ENCODE measurements at regions not wholly inside any gene's neighbourhood (a gene's known extent, or its start where the extent isn't known, plus 50 kb on each side); places are given as distances from the start of the nearest gene placed in this dataset.
"Not testable (repeated sequence)": the region's sequence is repeated elsewhere in the genome, so short reads cannot be mapped to it uniquely, and the experiment has no call there.

DNA sequence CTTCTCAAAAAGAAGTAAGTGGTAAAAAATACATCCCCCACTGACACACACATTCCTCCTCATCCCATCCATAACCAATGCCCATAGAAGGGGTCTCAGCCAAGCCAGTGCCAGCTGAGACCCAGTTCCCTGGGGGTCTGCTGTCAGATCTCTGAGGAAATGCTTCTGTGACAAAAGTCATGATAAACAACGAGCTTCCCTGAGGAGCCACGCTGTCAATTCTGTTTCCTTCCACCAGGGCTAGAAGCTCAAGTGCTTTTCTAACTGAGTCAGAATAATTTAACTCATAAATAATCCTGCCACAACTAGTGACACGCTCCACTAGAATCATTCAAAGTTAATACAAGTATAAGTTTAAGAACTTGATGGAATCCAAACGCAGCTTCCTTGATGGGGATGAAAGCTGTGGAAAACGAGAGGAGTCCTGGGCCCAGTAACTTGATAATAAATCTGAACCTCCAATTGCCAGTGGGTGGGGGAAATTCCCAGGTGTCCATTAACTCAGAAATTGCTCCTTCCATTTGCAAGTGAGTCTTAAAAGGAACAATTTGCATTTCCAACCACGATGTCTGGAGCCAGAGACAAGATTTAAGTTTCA, 348.7 kb upstream of the LMCD1 start:
- no peak for DNase-seq

GRCh38 chr3:8153800-8154199, 347.8 kb upstream of the LMCD1 start:
- DNase-seq: no peak

DNA sequence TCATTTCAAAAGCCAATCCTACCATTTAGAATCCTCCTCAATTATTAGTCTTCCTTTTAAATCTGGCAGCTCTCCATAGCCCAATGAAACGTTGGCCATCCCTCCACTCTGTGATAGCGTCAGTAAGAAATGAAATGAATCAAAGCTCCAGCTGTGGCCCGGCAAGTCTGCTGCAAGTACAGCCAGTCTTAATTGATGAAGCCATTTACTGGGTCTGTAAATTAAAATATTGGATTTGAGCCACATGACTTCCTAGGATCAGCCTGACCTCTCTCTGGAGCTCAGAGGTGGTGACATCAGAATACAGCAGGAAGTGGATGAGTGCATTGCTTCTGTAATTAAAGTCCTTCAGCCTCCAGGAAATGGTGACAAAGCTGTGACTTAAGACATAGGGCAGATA, 347.0 kb upstream of the LMCD1 start:
- DNase-seq: no peak

- DNase-seq: no peak
Measured at GRCh38 chr3:8156138-8156537, 345.5 kb upstream of the LMCD1 start.

DNA sequence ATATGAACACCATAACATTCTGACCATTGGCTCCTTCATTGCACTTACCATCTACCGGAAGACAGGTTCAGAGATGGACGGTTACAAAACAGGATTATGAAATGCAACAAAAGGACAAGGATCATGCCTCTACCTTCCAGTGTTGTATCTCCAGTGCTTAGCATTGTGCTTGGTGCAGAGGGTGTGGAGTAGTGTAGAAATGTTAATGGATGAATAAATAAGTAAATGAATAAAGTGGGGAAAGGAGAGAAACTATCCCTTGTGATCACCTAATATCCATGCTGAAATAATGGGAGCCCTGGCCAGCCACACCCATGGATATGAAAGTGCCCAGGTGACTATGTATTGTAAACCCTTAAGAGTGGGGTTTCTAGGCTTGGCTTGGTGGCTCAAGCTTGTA, 344.8 kb upstream of the LMCD1 start:
- no peak for DNase-seq

DNA sequence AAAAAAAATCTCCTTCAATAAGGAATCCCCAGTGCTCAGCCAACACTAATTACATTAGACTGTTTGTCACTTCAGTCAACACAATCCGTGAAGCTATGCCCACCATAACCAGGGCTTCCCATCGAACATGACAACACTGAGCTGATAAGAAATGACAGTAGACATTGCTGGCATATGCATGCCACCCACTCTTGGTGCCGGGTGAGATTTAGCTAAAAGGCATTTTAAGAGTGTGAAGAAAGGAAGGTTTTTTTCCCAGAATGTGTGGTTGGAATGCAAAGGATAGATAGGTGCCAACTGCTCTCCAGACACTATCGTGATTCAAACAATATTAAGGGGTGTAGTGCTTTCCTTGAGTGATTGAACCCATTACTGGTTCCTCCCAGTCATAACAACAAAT, 344.0 kb upstream of the LMCD1 start:
- no peak for DNase-seq

- no peak for DNase-seq
Measured at GRCh38 chr3:8164145-8164544, 337.5 kb upstream of the LMCD1 start.

GRCh38 chr3:8166014-8166413, 335.6 kb upstream of the LMCD1 start:
- no peak for DNase-seq

DNA sequence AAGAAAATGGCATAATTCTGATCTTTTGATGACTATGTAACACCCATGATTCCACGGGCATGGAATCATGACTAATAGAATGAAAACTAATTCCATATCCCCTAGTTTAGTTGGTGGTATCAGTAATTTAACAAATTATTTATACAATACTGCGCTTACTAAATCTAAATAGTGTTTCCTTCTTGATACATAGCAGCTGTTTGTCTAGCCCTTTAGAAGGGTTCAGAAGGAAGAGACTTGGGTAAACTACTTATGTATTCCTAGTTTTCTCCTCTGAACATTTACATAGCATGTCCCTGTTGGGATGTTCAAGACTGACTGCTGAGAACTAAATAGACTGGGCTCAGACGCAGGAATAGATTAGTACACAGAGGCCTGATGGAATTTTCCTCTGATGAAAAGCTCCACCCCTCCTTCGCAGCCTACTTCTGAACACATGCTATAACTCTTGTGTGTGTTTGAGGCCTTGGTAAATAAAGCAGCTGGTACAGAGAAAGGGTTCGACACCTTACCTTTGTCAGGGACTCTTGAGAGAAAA, 330.6 kb upstream of the LMCD1 start:
- DNase-seq: no peak

GRCh38 chr3:8173892-8174291, 327.7 kb upstream of the LMCD1 start:
- no peak for DNase-seq

DNA sequence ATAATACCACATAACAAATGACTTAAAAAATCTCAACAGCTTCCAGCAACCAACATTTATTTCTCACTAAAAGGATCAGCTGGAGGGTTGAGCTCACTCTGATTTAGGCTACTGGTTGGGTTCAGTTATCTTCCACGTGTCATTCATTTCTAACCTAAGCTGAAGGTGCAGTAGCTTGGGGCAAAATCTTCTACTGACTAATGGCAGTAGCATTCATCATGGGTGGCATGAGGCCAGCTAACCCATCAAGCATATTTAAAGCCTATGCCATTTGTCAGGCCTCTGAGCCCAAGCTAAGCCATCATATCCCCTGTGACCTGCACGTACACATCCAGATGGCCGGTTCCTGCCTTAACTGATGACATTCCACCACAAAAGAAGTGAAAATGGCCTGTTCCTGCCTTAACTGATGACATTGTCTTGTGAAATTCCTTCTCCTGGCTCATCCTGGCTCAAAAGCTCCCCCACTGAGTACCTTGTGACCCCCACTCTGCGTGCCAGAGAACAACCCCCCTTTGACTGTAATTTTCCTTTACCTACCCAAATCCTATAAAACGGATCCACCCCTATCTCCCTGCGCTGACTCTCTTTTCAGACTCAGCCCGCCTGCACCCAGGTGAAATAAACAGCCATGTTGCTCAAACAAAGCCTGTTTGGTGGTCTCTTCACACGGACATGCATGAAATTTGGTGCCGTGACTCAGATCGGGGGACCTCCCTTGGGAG, 324.7 kb upstream of the LMCD1 start:
- DNase-seq: not testable (repeated sequence)

DNA sequence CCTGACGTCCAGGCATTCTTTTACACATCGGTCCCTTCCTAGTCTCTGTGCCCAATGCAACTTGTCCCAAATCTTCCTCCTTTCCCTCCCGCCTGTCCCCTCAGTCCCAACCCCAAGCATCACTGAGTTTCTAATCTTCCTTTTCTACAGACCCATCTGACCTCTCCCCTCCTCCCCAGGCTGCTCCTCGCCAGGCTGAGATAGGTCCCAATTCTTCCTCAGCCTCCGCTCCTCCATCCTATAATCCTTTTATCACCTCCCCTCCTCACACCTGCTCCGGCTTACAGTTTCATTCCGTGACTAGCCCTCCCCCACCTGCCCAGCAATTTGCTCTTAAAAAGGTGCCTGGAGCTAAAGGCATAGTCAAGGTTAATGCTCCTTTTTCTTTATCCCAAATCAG, 323.1 kb upstream of the LMCD1 start:
- DNase-seq: not testable (repeated sequence)

DNA sequence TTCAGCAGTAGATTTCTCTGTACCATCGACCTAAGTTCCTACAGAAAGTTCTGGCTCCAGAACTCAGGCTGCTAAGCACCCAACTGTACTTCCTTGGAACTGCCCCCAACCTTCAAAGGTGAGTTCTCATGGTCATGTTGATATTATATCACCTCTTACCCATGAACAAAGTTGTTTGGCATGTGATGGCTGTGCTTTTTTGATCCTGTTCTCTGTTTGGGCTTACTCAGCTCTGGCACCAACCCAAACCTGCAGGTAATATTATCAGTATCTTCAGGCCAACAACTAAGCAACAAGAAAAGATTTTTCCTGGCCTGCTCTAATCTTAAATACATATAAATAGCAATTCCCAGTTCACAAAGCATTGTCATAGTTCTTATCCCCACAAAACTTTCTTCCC, 318.7 kb upstream of the LMCD1 start:
- no peak for DNase-seq

GRCh38 chr3:8183627-8184026, 318.0 kb upstream of the LMCD1 start:
- DNase-seq: peak; percentile 15

- no peak for DNase-seq
Measured at GRCh38 chr3:8186213-8186612, 315.4 kb upstream of the LMCD1 start.

- DNase-seq: no peak
Measured at GRCh38 chr3:8187996-8188395, 313.6 kb upstream of the LMCD1 start.

GRCh38 chr3:8189051-8189450, 312.6 kb upstream of the LMCD1 start:
- DNase-seq: no peak

GRCh38 chr3:8191406-8191805, 310.2 kb upstream of the LMCD1 start:
- DNase-seq: no peak

DNA sequence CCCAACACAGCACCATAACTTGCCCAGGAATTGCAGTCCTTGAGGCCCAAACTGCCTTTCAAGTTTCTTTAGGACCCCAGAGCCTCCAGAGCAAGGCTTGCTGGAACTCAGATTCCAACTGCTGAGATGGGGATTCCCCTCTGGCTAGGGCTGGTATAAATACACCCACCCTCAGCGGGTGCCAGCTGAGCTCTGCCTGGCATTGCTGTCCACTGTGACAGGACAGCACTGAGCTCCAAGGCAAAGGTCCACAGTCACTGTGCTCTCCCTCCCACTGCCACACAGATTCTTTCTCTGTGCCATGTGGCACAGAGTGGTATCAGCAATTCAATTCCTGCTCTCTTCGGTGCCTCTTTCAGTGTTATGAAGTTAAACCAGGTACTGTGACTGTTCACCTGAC, 304.2 kb upstream of the LMCD1 start:
- no peak for DNase-seq

DNA sequence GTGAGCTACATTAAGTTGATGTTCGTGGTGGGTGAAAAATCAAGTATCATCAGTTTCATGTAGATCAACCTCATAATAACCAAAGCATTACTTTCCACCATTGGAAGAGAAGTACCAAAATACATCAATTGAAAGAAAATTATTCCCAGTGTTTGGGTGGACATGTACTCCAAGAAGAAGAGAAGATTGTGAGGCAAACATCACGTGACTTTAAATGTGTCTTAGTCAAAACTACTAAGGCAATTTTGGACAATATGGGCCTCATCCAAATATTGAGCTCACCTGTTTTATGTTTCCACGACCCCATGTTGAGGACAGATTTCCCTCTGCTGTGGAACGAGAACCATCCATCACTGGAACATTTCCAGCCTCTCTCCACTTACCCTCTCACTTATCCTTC, 303.0 kb upstream of the LMCD1 start:
- DNase-seq: no peak

GRCh38 chr3:8200996-8201395, 300.6 kb upstream of the LMCD1 start:
- no peak for DNase-seq

DNA sequence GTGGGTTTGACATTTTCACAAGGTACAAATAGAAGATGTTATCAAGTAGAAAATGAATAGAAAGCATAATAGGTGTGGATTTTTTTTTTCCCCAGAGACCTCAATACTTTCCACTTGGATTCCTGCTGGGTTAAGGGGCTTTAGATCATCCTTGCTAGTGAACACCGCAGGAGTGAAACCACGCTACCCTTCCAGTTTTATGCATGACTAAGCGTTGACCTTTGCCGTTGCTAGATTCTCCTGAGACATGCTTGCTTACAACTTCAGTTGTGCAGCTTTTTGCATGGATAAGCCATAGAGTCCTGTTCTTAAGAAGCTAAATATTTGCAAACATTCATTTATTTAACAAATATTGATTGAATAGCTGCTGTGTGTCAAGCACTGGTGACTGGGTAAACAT, 299.7 kb upstream of the LMCD1 start:
- no peak for DNase-seq

DNA sequence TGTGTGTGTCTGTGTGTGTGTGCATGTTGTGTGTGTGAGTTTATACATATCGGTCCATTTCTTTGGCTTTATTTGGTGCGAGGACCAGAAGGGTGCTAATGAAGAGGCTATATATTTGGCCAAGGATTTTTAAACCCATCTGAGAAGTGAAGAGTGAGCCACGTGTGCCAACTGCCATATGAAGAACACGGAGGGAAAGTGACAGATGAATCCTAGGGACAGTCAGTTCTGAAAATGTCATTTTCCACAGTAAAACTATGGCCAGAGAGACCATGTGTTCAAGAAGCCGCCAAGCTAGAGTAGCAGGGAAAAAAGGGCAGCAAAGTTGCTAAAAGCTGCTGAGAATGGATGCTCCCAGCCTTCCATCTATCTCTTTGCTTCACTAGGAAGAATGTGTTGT, 297.3 kb upstream of the LMCD1 start:
- DNase-seq: no peak

GRCh38 chr3:8204853-8205650, 296.6 kb upstream of the LMCD1 start:
- no peak for DNase-seq

Data from suppressor macrophage treated with lipopolysaccharide for 4 hours (primary cell).